ENCODE measurements at regions not wholly inside any gene's neighbourhood (a gene's known extent, or its start where the extent isn't known, plus 50 kb on each side); places are given as distances from the start of the nearest gene placed in this dataset.

DNA sequence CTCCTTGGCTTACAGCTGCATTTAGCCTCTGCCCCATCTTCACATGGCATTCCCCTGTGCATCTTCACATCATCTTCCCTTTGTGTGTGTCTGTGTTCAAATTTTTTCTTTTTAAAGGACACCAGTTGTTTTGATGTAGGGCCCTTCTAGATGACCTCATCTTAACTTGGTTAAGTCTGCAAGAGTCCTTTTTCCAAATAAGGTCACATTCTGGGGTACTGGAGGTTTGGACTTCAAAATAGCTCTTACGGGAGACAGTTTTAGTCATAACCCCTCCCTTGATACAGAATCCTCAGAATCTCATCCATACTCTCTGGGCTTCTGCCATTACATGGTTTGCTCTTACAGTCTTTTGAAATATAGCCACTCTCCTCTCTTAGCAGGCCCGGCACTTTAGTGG lies 231.5 kb upstream of the ATP6AP2 start:
- TF ChIP-seq, protein P1, sequence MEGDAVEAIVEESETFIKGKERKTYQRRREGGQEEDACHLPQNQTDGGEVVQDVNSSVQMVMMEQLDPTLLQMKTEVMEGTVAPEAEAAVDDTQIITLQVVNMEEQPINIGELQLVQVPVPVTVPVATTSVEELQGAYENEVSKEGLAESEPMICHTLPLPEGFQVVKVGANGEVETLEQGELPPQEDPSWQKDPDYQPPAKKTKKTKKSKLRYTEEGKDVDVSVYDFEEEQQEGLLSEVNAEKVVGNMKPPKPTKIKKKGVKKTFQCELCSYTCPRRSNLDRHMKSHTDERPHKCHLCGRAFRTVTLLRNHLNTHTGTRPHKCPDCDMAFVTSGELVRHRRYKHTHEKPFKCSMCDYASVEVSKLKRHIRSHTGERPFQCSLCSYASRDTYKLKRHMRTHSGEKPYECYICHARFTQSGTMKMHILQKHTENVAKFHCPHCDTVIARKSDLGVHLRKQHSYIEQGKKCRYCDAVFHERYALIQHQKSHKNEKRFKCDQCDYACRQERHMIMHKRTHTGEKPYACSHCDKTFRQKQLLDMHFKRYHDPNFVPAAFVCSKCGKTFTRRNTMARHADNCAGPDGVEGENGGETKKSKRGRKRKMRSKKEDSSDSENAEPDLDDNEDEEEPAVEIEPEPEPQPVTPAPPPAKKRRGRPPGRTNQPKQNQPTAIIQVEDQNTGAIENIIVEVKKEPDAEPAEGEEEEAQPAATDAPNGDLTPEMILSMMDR (IDR thresholded peaks at IDR 0.05; ENCODE audit: unreplicated experiment) = no peak
- H3K4me1 Mint-ChIP-seq (ENCODE audit: low read depth) = no peaks in the 10 kb centered on the region
- no peak for DNase-seq (ENCODE audit: low spot score, unreplicated experiment)
- no peak overlapping the region for H3K27ac Mint-ChIP-seq
- H3K9me3 Mint-ChIP-seq (ENCODE audit: low read depth) = peaks cover 40% of the 10 kb centered on the region
- no peak overlapping the region for H3K4me3 Mint-ChIP-seq (ENCODE audit: low read depth)
- H3K27me3 Mint-ChIP-seq = no peaks in the 10 kb centered on the region
- H3K36me3 Mint-ChIP-seq (ENCODE audit: insufficient read depth) = no peaks in the 10 kb centered on the region

DNA sequence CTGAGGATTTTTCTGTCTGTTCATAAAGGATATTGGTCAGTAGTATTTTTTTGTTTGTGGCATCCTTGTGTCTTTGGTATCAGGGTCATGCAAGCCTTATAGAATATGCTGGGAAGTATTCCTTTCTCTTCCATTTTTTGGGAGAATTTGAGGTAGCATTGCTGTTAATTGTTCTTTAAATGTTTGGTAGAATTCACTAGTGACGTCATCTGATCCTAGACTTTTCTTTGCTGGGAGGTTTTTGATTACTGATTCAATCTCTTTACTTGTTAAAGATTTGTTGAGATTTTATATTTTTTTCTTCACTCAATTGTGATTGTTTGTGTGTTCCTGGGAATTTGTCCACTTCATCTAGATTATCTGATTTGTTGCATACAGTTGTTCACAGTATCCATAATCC lies 234.4 kb upstream of the ATP6AP2 start:
- H3K9me3 Mint-ChIP-seq (ENCODE audit: low read depth) = peaks cover 35% of the 10 kb centered on the region

DNA sequence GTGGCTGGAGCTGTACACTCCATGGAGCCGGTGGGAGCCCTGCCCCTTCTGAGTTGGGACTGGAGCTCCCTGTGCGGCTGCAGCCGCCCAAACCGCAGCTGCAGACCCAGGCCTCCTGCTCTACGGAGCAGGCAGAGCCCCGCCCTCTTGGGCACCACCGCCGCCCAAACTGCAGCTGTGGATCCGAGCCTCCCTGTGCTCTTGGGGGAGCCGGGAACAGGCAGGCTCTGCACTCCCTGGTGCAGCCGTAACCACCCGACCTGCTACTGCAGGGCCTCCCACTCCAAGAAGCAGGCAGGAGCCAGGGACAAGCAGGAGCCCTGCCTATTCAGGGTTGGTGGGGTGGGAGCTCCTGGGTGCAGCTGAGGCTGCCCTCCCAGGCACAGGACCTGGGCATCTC lies 237.5 kb upstream of the ATP6AP2 start:
- TF ChIP-seq, protein P1 (IDR thresholded peaks at IDR 0.05; ENCODE audit: unreplicated experiment) = no peak
- H3K9me3 Mint-ChIP-seq (ENCODE audit: low read depth) = peaks cover 27% of the 10 kb centered on the region
- H3K4me1 Mint-ChIP-seq (ENCODE audit: low read depth) = no peaks in the 10 kb centered on the region
- no peak overlapping the region for H3K4me3 Mint-ChIP-seq (ENCODE audit: low read depth)
- DNase-seq (ENCODE audit: low spot score, unreplicated experiment) = no peak
- no peaks in the 10 kb centered on the region for H3K36me3 Mint-ChIP-seq (ENCODE audit: insufficient read depth)
- no peaks in the 10 kb centered on the region for H3K27me3 Mint-ChIP-seq
- no peak overlapping the region for H3K27ac Mint-ChIP-seq

More for the DNA sequence above, 234.4 kb upstream of the ATP6AP2 start:
- no peaks in the 10 kb centered on the region for H3K27me3 Mint-ChIP-seq
- H3K4me1 Mint-ChIP-seq (ENCODE audit: low read depth) = no peaks in the 10 kb centered on the region
- H3K36me3 Mint-ChIP-seq (ENCODE audit: insufficient read depth) = no peaks in the 10 kb centered on the region
- TF ChIP-seq, protein P1 (IDR thresholded peaks at IDR 0.05; ENCODE audit: unreplicated experiment) = no peak
- no peak overlapping the region for H3K27ac Mint-ChIP-seq
- H3K4me3 Mint-ChIP-seq (ENCODE audit: low read depth) = no peak overlapping the region
- no peak for DNase-seq (ENCODE audit: low spot score, unreplicated experiment)

GRCh38 chrX:40340116-40340515 lies 240.7 kb upstream of the ATP6AP2 start:
- H3K9me3 Mint-ChIP-seq (ENCODE audit: low read depth) = peaks cover 18% of the 10 kb centered on the region
- H3K36me3 Mint-ChIP-seq (ENCODE audit: insufficient read depth) = no peaks in the 10 kb centered on the region
- no peak for DNase-seq (ENCODE audit: low spot score, unreplicated experiment)
- no peak overlapping the region for H3K4me3 Mint-ChIP-seq (ENCODE audit: low read depth)
- no peaks in the 10 kb centered on the region for H3K27me3 Mint-ChIP-seq
- TF ChIP-seq, protein P1 (IDR thresholded peaks at IDR 0.05; ENCODE audit: unreplicated experiment) = no peak
- no peaks in the 10 kb centered on the region for H3K4me1 Mint-ChIP-seq (ENCODE audit: low read depth)
- H3K27ac Mint-ChIP-seq = no peak overlapping the region

GRCh38 chrX:40333344-40333743 lies 235.6 kb upstream of the BCOR start:
- H3K27me3 Mint-ChIP-seq = no peaks in the 10 kb centered on the region

More at GRCh38 chrX:40333344-40333743, 235.6 kb upstream of the BCOR start:
- Mint-ChIP-seq H3K4me1 (ENCODE audit: low read depth) (no peaks in the 10 kb centered on the region), H3K27ac (no peak overlapping the region), H3K36me3 (ENCODE audit: insufficient read depth) (no peaks in the 10 kb centered on the region), H3K4me3 (ENCODE audit: low read depth) (no peak overlapping the region), H3K9me3 (ENCODE audit: low read depth) (peaks cover 17% of the 10 kb centered on the region)
- no peak for DNase-seq (ENCODE audit: low spot score, unreplicated experiment)
- TF ChIP-seq, protein P1 (IDR thresholded peaks at IDR 0.05; ENCODE audit: unreplicated experiment) = no peak

Measured in progenitor cell of endocrine pancreas (in vitro differentiated cells).